ENCODE measurements at regions not wholly inside any gene's neighbourhood (a gene's known extent, or its start where the extent isn't known, plus 50 kb on each side); places are given as distances from the start of the nearest gene placed in this dataset.

- WGBS (ENCODE audit: extremely low coverage, insufficient read length, low lambda C conversion rate): no CpG with 5 or more reads among the region's 4 CpGs
- no peak overlapping the region for H2AFZ ChIP-seq (ENCODE audit: low read length)
- H3K36me3 Mint-ChIP-seq (ENCODE audit: insufficient read depth in 1 of 3, low read depth in 3 of 3): no peaks in the 10 kb centered on the region
- no peak overlapping the region for H4K8ac ChIP-seq (replicated peaks; ENCODE audit: insufficient read length, low read depth, low read length)
- H3K79me1 ChIP-seq (ENCODE audit: insufficient read depth, low read depth, low read length, poor library complexity, severe bottlenecking): no peaks in the 10 kb centered on the region
- H2BK120ac ChIP-seq (ENCODE audit: low read depth, low read length, poor library complexity, severe bottlenecking): no peak overlapping the region
- no peak overlapping the region for H3T11ph ChIP-seq (ENCODE audit: low read length)
- H3K4me2 ChIP-seq (ENCODE audit: insufficient read depth, insufficient read length, low read length): no peak overlapping the region
- no peak overlapping the region for H3K23ac ChIP-seq (ENCODE audit: insufficient read length, low read depth, low read length)
- no peak overlapping the region for H3K56ac ChIP-seq (ENCODE audit: insufficient read length, low read depth, low read length)
- no peaks in the 10 kb centered on the region for H3K27me3 Mint-ChIP-seq (ENCODE audit: low read depth)
- no peaks in the 10 kb centered on the region for H3K27me3 ChIP-seq (ENCODE audit: insufficient read depth, low read length)
- TF ChIP-seq, protein P1, sequence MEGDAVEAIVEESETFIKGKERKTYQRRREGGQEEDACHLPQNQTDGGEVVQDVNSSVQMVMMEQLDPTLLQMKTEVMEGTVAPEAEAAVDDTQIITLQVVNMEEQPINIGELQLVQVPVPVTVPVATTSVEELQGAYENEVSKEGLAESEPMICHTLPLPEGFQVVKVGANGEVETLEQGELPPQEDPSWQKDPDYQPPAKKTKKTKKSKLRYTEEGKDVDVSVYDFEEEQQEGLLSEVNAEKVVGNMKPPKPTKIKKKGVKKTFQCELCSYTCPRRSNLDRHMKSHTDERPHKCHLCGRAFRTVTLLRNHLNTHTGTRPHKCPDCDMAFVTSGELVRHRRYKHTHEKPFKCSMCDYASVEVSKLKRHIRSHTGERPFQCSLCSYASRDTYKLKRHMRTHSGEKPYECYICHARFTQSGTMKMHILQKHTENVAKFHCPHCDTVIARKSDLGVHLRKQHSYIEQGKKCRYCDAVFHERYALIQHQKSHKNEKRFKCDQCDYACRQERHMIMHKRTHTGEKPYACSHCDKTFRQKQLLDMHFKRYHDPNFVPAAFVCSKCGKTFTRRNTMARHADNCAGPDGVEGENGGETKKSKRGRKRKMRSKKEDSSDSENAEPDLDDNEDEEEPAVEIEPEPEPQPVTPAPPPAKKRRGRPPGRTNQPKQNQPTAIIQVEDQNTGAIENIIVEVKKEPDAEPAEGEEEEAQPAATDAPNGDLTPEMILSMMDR (conservative IDR thresholded peaks at IDR 0.05): no peak
- no peak overlapping the region; a peak in 1 of 7 replicates for H3K27ac Mint-ChIP-seq
- no peaks in the 10 kb centered on the region for H3K79me2 ChIP-seq (ENCODE audit: insufficient read depth, low read length)
- no peak overlapping the region for H3K9ac ChIP-seq (ENCODE audit: extremely low read depth, insufficient read length, low read length)
- H3K4me1 Mint-ChIP-seq: peaks cover 5 to 13% of the 10 kb centered on the region in 2 experiments
- no peak overlapping the region for H2BK12ac ChIP-seq (ENCODE audit: insufficient read length, low read depth, low read length)
- H3K9me3 Mint-ChIP-seq: no peaks in the 10 kb centered on the region
- H3K14ac ChIP-seq (ENCODE audit: insufficient read depth, low read length): no peak overlapping the region
- H3K27ac ChIP-seq (ENCODE audit: insufficient read length, low read depth, low read length): no peak overlapping the region
- no peak overlapping the region for H3K18ac ChIP-seq (ENCODE audit: insufficient read length, low read depth, low read length)
- H3K4me3 Mint-ChIP-seq: no peak overlapping the region
- no peaks in the 10 kb centered on the region for H3K9me3 ChIP-seq (ENCODE audit: control insufficient read depth, low read depth, low read length)
- no peak overlapping the region for H4K91ac ChIP-seq (ENCODE audit: insufficient read length, low read depth, low read length)
- H2AK5ac ChIP-seq (ENCODE audit: insufficient read length, low read length): no peak overlapping the region
- H3K23me2 ChIP-seq (ENCODE audit: insufficient read length, low read depth, low read length, poor library complexity, severe bottlenecking): no peaks in the 10 kb centered on the region
- no peak overlapping the region for H3K4ac ChIP-seq (ENCODE audit: low read depth, low read length)
- no peak overlapping the region for H2BK15ac ChIP-seq (ENCODE audit: low read depth, low read length)
- no peak for DNase-seq
- no peak overlapping the region for H4K5ac ChIP-seq (ENCODE audit: insufficient read length, low read depth, low read length)
- H3K4me1 ChIP-seq (ENCODE audit: insufficient read depth, low read length): no peaks in the 10 kb centered on the region
- no peak overlapping the region for H2BK5ac ChIP-seq (ENCODE audit: insufficient read length, low read length)
- H4K20me1 ChIP-seq (ENCODE audit: control insufficient read depth, insufficient read depth, insufficient read length): no peaks in the 10 kb centered on the region
- H2BK20ac ChIP-seq (ENCODE audit: low read depth, low read length, poor library complexity, severe bottlenecking): no peak overlapping the region
Observed at GRCh38 chr1:239322369-239322768, 64.0 kb upstream of the CHRM3 start.
